Fibroblast of the aortic adventitia (primary cell): ENCODE measurements at regions not wholly inside any gene's neighbourhood (a gene's known extent, or its start where the extent isn't known, plus 50 kb on each side); places are given as distances from the start of the nearest gene placed in this dataset.

Source experiments
- DNase-seq: peaks from one replicate; pipeline ENCODE4 v3.0.0-alpha.2; 2010; ENCODE audit warnings: low read depth
- H3K4me3 ChIP-seq: 2 replicates; pipeline ENCODE4 v1.5.1; 2011; ENCODE audit warnings: low read depth, mild to moderate bottlenecking, control low read depth, low read length, moderate library complexity
- TF ChIP-seq, protein P1 (sequence below): IDR thresholded peaks from 2 replicates; pipeline ENCODE4 v1.5.1; 2011; ENCODE audit warnings: mild to moderate bottlenecking, low read length, control low read depth, inconsistent platforms; ENCODE audit not compliant: insufficient read depth

DNA sequence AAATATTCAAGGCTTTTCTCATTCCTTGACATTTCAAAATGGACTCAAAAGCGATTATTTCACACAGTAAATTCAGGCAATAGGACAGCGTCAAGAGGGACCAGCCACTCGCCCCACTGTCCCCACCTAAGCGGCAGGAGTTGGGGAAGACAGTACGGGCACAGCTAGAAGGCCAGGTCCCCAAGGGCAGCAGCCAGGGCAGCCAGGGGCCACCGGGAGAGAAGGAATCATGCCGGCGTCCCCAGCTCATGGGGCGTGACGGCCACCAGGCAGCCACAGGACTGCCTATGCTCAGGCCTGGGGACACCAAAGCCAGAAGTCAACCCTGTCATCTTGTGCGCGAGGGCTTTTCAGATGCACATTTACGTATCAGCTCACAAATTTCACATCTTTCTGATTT lies 225.7 kb upstream of the PPP2R2D start:
- DNase-seq = no peak
- H3K4me3 ChIP-seq = no peak overlapping the region
- TF ChIP-seq, protein P1, sequence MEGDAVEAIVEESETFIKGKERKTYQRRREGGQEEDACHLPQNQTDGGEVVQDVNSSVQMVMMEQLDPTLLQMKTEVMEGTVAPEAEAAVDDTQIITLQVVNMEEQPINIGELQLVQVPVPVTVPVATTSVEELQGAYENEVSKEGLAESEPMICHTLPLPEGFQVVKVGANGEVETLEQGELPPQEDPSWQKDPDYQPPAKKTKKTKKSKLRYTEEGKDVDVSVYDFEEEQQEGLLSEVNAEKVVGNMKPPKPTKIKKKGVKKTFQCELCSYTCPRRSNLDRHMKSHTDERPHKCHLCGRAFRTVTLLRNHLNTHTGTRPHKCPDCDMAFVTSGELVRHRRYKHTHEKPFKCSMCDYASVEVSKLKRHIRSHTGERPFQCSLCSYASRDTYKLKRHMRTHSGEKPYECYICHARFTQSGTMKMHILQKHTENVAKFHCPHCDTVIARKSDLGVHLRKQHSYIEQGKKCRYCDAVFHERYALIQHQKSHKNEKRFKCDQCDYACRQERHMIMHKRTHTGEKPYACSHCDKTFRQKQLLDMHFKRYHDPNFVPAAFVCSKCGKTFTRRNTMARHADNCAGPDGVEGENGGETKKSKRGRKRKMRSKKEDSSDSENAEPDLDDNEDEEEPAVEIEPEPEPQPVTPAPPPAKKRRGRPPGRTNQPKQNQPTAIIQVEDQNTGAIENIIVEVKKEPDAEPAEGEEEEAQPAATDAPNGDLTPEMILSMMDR = no peak

DNA sequence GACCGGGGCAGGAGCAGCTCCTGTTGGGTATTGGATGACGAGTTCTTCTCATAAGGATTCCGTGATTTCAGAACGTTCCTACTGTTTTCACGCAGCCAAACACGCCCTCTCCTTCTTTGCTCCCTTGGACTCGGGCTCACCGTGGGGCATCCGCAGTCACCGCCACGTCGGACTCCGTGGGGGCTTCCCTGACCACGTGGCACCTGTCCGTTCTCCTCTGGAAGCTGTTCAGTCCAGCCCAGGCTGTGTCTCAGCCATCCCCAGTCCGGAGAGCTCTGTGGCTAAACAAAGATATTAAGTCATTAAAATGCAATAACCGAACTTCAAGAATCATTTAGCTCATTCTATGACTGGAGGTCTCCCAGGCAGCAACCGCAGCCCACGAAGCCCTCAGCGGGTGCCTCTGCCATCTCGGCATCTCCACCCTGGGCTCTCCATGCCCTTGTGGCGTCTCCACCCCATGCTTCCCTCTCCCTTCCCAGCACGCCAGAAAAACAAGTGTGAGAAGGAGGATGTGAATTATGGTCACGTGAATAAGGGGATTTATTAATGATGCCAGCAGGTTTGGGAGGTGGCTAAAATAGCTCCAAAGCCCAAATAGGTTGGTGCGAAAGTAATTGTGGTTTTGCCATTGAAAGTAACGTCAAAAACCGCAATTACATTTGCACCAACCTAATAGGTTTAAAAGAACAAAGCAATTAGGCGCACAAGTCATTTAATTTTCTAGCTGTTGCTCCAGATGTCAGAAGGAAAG lies 224.6 kb upstream of the PPP2R2D start:
- no peak overlapping the region for H3K4me3 ChIP-seq
- DNase-seq = no peak
- TF ChIP-seq, protein P1 = no peak

DNA sequence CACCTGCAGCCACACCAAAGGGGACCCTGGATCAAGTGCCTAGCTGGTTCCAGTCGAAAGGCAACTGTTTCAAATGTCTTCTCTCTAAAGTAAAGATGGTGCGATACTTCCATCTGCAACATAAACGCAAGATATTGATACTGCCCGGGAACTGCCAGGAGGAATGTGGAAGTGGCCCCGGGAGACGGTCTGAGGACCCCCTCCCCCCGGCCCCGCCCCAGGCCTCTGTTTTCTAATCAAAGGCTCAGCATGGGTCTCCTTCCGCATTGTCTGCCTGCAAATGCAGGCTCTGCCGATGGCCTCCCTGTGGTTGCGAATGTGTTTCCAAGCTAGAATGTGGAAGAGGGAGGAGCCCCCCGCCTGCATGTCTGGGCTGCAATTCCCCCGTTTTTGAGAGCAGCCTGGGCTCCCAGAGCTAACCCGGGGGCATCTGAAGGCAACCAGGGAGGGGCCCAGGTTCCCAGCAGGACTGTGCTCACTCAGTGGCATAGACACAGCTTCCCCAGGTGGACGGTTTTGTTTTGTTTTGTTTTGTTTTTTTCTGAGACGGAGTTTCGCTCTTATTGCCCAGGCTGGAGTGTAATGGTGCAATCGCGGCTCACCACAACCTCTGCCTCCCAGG lies 223.9 kb upstream of the PPP2R2D start:
- DNase-seq = no peak
- H3K4me3 ChIP-seq = no peak overlapping the region
- TF ChIP-seq, protein P1 = no peak

DNA sequence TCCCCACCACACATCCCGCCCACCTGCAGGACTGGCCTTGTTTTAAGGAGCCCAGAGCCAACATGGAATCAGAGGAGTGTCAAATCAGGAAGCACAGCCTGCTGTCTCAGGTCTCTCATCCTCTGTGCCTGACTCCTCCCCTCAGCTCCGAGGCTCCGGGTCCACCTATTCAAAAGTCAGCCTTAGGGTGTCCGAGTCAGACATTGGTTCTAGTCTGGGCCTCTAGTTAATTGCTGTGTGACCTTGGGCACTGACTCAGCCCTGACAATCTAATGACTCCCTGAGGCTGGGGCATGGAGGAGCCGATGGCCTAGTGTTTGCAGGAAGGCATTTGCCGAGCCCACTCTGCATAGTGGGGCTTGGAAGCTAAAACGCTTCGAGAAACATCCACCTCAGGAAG lies 223.1 kb upstream of the PPP2R2D start:
- no peak for DNase-seq
- no peak overlapping the region for H3K4me3 ChIP-seq
- TF ChIP-seq, protein P1 = no peak

DNA sequence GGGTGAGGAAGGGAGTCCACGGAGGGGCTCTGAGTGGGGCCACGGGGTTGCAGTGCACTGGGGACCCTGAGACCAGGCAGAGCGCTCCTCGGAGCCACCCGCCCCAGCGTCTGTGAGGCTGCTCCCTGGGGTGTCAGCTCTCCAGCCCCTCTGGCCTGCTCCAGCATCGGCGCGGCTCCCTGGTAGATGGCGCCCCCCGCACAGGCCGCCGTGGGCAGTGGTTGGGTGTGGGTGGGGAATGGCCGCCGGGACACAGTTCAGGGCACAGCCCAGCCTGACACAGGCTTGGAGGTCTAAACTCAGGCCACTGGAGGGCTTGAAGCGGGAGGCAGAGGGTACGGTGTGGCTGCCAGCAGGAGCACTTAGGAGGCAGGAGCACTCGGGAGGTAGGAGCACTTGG lies 222.6 kb upstream of the PPP2R2D start:
- TF ChIP-seq, protein P1 = no peak
- no peak for DNase-seq

DNA sequence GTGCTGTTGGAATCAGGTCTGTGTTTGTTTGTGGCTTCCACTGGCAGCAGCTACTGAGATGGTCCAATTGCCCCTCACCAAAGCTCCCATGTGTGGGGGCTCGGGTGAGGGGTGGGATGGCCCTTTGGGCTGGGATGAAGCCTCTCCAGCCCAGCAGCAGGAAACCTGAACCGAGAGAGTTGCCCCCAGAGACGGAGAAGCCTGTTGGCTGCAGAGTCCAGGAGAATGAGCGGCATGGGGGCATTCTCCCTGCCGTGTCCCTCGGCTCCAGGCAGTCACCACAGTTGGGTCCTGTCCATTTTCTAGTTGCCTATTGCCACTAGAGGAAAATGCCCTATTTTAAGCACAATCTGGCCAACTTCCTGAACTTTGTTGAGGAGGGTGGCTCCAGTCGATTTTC lies 222.2 kb upstream of the PPP2R2D start:
- TF ChIP-seq, protein P1 = no peak
- no peak overlapping the region for H3K4me3 ChIP-seq
- no peak for DNase-seq

More for the DNA sequence above, 222.6 kb upstream of the PPP2R2D start:
- H3K4me3 ChIP-seq = no peak overlapping the region
